Pulmonary artery endothelial cell (primary cell): ENCODE measurements at regions not wholly inside any gene's neighbourhood (a gene's known extent, or its start where the extent isn't known, plus 50 kb on each side); places are given as distances from the start of the nearest gene placed in this dataset.

Experiments
- DNase-seq: peaks from one replicate; pipeline ENCODE4 v3.0.0-alpha.2; 2011; ENCODE audit warnings: low read depth, low spot score

GRCh38 chr10:113252650-113253618 is 299.9 kb upstream of the HABP2 start:
- no peak for DNase-seq

- DNase-seq = no peak
Observed at GRCh38 chr10:113259576-113260226, 293.2 kb upstream of the HABP2 start.

- DNase-seq = no peak
Observed at GRCh38 chr10:113261161-113261560, 291.7 kb upstream of the HABP2 start.

GRCh38 chr10:113261611-113262091 is 291.2 kb upstream of the HABP2 start:
- no peak for DNase-seq

GRCh38 chr10:113263056-113263455 is 289.8 kb upstream of the HABP2 start:
- DNase-seq = no peak

- DNase-seq = no peak
Observed at GRCh38 chr10:113264333-113265131, 288.3 kb upstream of the HABP2 start.

GRCh38 chr10:113266147-113266546 is 286.7 kb upstream of the HABP2 start:
- no peak for DNase-seq

- DNase-seq = no peak
Observed at GRCh38 chr10:113267619-113268562, 285.0 kb upstream of the HABP2 start.

GRCh38 chr10:113269333-113269732 is 283.5 kb upstream of the HABP2 start:
- DNase-seq = no peak

- DNase-seq = no peak
Observed at GRCh38 chr10:113272511-113272910, 280.3 kb upstream of the HABP2 start.

- no peak for DNase-seq
Observed at GRCh38 chr10:113273181-113274163, 279.4 kb upstream of the HABP2 start.

GRCh38 chr10:113274176-113274829 is 278.6 kb upstream of the HABP2 start:
- no peak for DNase-seq

- DNase-seq = no peak
Observed at GRCh38 chr10:113278221-113278620, 274.6 kb upstream of the HABP2 start.

- DNase-seq = no peak
Observed at GRCh38 chr10:113278664-113279063, 274.2 kb upstream of the HABP2 start.

GRCh38 chr10:113279262-113279661 is 273.6 kb upstream of the HABP2 start:
- DNase-seq = no peak

GRCh38 chr10:113282564-113282963 is 270.3 kb upstream of the HABP2 start:
- DNase-seq = no peak

- no peak for DNase-seq
Observed at GRCh38 chr10:113283189-113283588, 269.7 kb upstream of the HABP2 start.

GRCh38 chr10:113284635-113285034 is 268.2 kb upstream of the HABP2 start:
- no peak for DNase-seq

GRCh38 chr10:113285305-113285704 is 267.5 kb upstream of the HABP2 start:
- no peak for DNase-seq
